ENCODE measurements at regions not wholly inside any gene's neighbourhood (a gene's known extent, or its start where the extent isn't known, plus 50 kb on each side); places are given as distances from the start of the nearest gene placed in this dataset.

DNA sequence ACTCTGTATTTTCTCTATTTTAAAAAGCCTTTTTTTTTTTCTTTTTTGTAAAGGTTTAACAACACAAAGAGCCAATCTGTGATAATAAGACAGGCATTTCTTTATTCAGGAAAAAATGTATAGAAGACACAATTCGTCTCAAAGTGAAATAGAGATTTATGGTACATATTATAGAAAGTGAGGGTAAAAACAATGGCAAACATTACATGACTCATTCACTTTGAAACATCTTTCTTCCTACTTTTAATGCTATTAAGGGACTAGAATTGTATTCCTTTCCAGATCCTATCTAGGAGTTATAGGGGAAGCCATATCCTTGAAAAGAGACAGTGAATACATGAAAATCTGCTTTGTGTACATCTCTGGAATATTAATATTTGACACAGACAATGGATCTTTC is 137.1 kb upstream of the MCTP2 start:
- Mint-ChIP-seq H3K36me3 (no peaks in the 10 kb centered on the region), H3K9me3 (no peaks in the 10 kb centered on the region), H3K4me3 (no peak overlapping the region), H3K4me1 (peaks cover 3% of the 10 kb centered on the region; the same call in 1 of the 2 replicates), H3K27ac (no peak overlapping the region), H3K27me3 (ENCODE audit: low read depth) (no peaks in the 10 kb centered on the region)
- CTCF ChIA-PET, result no interaction called here
- POLR2A ChIA-PET, result no interaction called here
- DNase-seq (ENCODE audit: low spot score) (no peak), ATAC-seq (no peak)
- TF ChIP-seq ZNF138 (CRISPR knock-in tag; conservative IDR thresholded peaks at IDR 0.05) (no peak), PRRX2 (CRISPR knock-in tag; IDR thresholded peaks at IDR 0.05) (no peak), MYBL2 (CRISPR knock-in tag; IDR thresholded peaks at IDR 0.05) (no peak), RELA (CRISPR knock-in tag; IDR thresholded peaks at IDR 0.05; ENCODE audit: borderline replicate concordance) (no peak), ESRRA (CRISPR knock-in tag; IDR thresholded peaks at IDR 0.05; ENCODE audit: borderline replicate concordance) (no peak), ZNF416 (CRISPR knock-in tag; IDR thresholded peaks at IDR 0.05) (no peak), JAZF1 (CRISPR knock-in tag; IDR thresholded peaks at IDR 0.05) (no peak), NR1H2 (CRISPR knock-in tag; IDR thresholded peaks at IDR 0.05) (no peak), GRHL2 (CRISPR knock-in tag; IDR thresholded peaks at IDR 0.05; ENCODE audit: insufficient replicate concordance, severe bottlenecking) (no peak)
- TF ChIP-seq, protein P1, sequence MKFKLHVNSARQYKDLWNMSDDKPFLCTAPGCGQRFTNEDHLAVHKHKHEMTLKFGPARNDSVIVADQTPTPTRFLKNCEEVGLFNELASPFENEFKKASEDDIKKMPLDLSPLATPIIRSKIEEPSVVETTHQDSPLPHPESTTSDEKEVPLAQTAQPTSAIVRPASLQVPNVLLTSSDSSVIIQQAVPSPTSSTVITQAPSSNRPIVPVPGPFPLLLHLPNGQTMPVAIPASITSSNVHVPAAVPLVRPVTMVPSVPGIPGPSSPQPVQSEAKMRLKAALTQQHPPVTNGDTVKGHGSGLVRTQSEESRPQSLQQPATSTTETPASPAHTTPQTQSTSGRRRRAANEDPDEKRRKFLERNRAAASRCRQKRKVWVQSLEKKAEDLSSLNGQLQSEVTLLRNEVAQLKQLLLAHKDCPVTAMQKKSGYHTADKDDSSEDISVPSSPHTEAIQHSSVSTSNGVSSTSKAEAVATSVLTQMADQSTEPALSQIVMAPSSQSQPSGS (CRISPR knock-in tag; IDR thresholded peaks at IDR 0.05; ENCODE audit: borderline replicate concordance, low read depth), result no peak
- TF ChIP-seq, protein P2, sequence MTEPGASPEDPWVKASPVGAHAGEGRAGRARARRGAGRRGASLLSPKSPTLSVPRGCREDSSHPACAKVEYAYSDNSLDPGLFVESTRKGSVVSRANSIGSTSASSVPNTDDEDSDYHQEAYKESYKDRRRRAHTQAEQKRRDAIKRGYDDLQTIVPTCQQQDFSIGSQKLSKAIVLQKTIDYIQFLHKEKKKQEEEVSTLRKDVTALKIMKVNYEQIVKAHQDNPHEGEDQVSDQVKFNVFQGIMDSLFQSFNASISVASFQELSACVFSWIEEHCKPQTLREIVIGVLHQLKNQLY (CRISPR knock-in tag; IDR thresholded peaks at IDR 0.05), result no peak
- TF ChIP-seq, protein P3, sequence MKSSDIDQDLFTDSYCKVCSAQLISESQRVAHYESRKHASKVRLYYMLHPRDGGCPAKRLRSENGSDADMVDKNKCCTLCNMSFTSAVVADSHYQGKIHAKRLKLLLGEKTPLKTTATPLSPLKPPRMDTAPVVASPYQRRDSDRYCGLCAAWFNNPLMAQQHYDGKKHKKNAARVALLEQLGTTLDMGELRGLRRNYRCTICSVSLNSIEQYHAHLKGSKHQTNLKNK (CRISPR knock-in tag; IDR thresholded peaks at IDR 0.05), result no peak
- TF ChIP-seq, protein P4, sequence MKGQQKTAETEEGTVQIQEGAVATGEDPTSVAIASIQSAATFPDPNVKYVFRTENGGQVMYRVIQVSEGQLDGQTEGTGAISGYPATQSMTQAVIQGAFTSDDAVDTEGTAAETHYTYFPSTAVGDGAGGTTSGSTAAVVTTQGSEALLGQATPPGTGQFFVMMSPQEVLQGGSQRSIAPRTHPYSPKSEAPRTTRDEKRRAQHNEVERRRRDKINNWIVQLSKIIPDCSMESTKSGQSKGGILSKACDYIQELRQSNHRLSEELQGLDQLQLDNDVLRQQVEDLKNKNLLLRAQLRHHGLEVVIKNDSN (CRISPR knock-in tag; IDR thresholded peaks at IDR 0.05), result no peak
- TF ChIP-seq, protein P5, sequence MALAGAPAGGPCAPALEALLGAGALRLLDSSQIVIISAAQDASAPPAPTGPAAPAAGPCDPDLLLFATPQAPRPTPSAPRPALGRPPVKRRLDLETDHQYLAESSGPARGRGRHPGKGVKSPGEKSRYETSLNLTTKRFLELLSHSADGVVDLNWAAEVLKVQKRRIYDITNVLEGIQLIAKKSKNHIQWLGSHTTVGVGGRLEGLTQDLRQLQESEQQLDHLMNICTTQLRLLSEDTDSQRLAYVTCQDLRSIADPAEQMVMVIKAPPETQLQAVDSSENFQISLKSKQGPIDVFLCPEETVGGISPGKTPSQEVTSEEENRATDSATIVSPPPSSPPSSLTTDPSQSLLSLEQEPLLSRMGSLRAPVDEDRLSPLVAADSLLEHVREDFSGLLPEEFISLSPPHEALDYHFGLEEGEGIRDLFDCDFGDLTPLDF (CRISPR knock-in tag; IDR thresholded peaks at IDR 0.05), result no peak
- TF ChIP-seq, protein P6, sequence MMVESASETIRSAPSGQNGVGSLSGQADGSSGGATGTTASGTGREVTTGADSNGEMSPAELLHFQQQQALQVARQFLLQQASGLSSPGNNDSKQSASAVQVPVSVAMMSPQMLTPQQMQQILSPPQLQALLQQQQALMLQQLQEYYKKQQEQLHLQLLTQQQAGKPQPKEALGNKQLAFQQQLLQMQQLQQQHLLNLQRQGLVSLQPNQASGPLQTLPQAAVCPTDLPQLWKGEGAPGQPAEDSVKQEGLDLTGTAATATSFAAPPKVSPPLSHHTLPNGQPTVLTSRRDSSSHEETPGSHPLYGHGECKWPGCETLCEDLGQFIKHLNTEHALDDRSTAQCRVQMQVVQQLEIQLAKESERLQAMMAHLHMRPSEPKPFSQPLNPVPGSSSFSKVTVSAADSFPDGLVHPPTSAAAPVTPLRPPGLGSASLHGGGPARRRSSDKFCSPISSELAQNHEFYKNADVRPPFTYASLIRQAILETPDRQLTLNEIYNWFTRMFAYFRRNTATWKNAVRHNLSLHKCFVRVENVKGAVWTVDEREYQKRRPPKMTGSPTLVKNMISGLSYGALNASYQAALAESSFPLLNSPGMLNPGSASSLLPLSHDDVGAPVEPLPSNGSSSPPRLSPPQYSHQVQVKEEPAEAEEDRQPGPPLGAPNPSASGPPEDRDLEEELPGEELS (CRISPR knock-in tag; IDR thresholded peaks at IDR 0.05), result no peak
- TF ChIP-seq, protein P7, sequence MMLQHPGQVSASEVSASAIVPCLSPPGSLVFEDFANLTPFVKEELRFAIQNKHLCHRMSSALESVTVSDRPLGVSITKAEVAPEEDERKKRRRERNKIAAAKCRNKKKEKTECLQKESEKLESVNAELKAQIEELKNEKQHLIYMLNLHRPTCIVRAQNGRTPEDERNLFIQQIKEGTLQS (CRISPR knock-in tag; conservative IDR thresholded peaks at IDR 0.05), result no peak

DNA sequence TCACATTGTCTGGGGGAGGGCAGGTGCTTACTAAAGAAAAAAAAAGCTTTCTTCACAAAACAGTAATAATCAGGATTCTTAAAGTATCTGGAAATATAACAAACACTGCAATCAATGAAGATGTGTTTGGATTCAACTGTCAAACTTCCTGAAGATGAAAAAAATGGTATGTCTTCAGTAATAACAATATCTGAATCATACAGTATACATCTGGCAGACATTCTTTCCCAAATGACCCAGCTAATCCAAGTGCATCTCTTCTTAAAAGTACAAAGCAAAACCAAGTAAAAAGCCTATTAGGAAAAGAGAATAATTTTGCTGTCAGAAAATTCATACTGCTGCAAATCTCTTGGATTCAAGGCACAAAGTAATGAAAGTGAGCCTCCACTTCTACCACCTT is 145.0 kb upstream of the MCTP2 start:
- peaks cover 6% of the 10 kb centered on the region for H3K4me1 Mint-ChIP-seq
- no peak overlapping the region for H3K4me3 Mint-ChIP-seq
- H3K9me3 Mint-ChIP-seq, result no peaks in the 10 kb centered on the region
- ChIA-PET POLR2A (no interaction called here), CTCF (interaction anchor here (1.7 kb wide), 1 partner anchor 33 kb away, joined by 7 read pairs; no protein-coding TSS in a partner anchor)
- no peaks in the 10 kb centered on the region for H3K36me3 Mint-ChIP-seq
- ATAC-seq (no peak), DNase-seq (ENCODE audit: low spot score) (no peak)
- no peak overlapping the region for H3K27ac Mint-ChIP-seq
- no peaks in the 10 kb centered on the region for H3K27me3 Mint-ChIP-seq (ENCODE audit: low read depth)
- no peak for TF ChIP-seq SMAD4 (CRISPR knock-in tag; IDR thresholded peaks at IDR 0.05)
- TF ChIP-seq FOXJ3 (CRISPR knock-in tag; IDR thresholded peaks at IDR 0.05; ENCODE audit: borderline replicate concordance), result no peak
- no peak for TF ChIP-seq CBFB (CRISPR knock-in tag; IDR thresholded peaks at IDR 0.05; ENCODE audit: low read depth)
- TF ChIP-seq ZNF263 (CRISPR knock-in tag; IDR thresholded peaks at IDR 0.05; ENCODE audit: low read depth), result no peak
- TF ChIP-seq, protein P8, sequence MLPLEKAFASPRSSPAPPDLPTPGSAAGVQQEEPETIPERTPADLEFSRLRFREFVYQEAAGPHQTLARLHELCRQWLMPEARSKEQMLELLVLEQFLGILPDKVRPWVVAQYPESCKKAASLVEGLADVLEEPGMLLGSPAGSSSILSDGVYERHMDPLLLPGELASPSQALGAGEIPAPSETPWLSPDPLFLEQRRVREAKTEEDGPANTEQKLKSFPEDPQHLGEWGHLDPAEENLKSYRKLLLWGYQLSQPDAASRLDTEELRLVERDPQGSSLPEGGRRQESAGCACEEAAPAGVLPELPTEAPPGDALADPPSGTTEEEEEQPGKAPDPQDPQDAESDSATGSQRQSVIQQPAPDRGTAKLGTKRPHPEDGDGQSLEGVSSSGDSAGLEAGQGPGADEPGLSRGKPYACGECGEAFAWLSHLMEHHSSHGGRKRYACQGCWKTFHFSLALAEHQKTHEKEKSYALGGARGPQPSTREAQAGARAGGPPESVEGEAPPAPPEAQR (CRISPR knock-in tag; IDR thresholded peaks at IDR 0.05), result no peak
- TF ChIP-seq NR3C1 (CRISPR knock-in tag; conservative IDR thresholded peaks at IDR 0.05; ENCODE audit: low read depth), result no peak
- TF ChIP-seq, protein P9, sequence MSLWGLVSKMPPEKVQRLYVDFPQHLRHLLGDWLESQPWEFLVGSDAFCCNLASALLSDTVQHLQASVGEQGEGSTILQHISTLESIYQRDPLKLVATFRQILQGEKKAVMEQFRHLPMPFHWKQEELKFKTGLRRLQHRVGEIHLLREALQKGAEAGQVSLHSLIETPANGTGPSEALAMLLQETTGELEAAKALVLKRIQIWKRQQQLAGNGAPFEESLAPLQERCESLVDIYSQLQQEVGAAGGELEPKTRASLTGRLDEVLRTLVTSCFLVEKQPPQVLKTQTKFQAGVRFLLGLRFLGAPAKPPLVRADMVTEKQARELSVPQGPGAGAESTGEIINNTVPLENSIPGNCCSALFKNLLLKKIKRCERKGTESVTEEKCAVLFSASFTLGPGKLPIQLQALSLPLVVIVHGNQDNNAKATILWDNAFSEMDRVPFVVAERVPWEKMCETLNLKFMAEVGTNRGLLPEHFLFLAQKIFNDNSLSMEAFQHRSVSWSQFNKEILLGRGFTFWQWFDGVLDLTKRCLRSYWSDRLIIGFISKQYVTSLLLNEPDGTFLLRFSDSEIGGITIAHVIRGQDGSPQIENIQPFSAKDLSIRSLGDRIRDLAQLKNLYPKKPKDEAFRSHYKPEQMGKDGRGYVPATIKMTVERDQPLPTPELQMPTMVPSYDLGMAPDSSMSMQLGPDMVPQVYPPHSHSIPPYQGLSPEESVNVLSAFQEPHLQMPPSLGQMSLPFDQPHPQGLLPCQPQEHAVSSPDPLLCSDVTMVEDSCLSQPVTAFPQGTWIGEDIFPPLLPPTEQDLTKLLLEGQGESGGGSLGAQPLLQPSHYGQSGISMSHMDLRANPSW (CRISPR knock-in tag; conservative IDR thresholded peaks at IDR 0.05; ENCODE audit: low read depth), result no peak
- TF ChIP-seq RORB (CRISPR knock-in tag; IDR thresholded peaks at IDR 0.05), result no peak
- no peak for TF ChIP-seq ZNF416 (CRISPR knock-in tag; IDR thresholded peaks at IDR 0.05)
